AG08395 (cell line): ENCODE measurements at regions not wholly inside any gene's neighbourhood (a gene's known extent, or its start where the extent isn't known, plus 50 kb on each side); places are given as distances from the start of the nearest gene placed in this dataset.
"Not testable (repeated sequence)": the region's sequence is repeated elsewhere in the genome, so short reads cannot be mapped to it uniquely, and the experiment has no call there.

Experiments used
- DNase-seq: peaks from one replicate; pipeline ENCODE4 v3.0.0; 2012; ENCODE audit warnings: mixed read lengths, low spot score

DNA sequence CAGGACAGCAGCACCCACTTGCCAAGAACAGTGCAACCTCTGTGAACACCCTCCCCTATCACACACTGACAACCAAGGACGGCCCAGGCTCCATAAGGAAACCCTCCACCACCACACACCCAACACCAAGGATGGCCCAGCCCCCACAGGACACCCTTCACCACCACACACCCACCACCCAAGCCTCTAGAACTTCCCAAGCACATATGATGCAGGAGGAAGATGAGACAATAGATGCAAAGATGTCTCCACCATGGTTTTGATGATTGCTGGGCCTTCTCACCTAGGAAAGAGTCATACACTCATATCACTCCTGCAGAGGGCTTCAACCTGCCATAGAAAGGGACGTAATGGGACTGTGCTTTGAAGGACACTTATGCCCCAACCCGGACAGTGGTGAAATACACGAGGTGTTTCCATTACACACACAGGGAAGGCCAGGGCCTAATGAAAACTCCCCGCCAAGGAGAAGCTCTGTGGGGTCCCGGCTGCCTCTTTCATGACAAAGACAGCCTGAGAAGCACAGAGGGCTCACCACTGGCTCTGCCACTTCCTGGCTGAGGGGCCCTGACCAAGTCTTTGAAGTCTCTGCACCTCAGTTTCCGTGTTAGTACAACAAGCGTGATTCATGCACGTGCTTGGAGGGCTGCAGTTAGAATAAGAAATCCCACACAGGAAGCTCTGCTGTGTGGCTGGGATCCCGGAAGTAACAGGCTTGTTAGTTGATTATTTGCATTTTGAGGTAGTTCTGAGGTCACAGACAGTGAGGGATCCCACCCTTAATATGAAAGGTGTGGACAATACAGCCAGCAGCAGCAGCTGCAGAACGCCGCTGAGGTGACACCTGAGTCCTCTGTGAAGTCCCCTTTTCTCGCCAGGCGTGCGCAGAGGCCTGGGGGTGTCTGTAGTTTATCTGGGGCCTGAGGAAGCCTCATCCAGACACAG is 61.9 kb upstream of the ATP12A start:
- no peak for DNase-seq

DNA sequence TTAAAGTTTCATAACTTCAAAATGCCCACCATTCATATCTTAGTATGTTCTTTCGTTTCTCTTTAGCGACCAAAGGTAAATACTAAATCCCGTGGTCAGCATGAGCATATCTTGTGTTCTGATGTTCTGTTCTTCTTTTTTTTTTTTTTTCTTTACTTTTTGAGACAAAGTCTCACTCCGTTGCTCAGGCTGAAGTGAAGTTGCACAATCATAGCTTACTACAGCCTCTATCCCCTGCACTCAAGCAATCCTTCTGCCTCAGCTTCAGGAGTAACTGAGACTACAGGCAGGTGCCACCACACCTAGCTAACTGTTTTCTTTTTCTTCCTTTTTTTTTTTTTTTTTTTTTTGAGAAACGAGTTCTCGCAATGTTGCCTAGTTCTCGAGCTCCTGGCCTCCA is 60.9 kb upstream of the ATP12A start:
- no peak for DNase-seq

DNA sequence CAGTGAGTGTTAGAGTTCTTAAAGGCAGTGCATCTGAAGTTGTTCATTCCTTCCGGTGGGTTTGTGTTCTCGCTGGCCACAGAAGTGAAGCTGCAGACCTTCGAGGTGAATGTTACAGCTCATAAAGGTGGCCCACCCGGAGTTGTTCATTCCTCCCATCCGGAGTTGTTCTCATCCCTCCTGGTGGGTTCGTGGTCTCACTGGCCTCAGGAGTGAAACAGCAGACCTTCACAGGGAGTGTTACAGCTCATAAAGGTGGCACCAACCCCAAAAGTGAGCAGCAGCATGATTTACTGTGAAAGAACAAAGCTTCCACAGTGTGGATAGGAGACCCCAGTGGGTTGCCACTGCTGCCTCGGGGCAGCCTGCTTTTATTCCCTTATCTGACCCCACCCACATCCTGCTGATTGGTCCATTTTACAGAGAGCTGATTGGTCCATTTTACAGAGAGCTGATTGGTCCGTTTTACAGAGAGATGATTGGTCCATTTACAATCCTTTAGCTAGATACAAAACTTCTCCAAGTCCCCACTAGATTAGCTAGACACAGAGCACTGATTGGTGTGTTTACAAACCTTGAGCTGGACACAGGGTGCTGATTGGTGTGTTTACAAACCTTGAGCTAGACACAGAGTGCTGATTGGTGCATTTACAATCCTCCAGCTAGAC is 57.6 kb upstream of the ATP12A start:
- DNase-seq: not testable (repeated sequence)

DNA sequence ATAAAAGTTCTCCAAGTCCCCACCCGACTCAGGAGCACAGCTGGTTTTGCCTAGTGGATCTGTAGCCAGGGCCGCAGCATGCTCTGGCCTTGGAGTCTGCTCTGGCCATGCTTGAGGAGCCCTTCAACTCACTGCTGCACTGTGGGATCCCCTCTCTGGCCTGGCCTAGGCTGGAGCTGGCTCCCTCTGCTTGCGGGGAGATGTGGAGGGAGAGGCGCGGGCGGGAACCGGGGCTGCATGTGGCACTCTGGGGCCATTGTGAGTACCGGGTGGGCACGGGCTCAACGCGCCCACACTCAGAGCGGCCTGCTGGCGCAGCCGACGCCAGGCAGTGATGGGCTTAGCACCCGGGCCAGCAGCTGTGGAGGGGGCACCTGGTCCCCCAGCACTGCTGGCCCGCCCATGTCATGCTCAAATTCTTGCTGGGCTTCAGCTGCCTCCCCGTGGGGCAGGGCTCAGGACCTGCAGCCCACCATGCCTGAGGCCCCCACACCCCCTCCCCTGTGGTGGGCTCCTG is 57.0 kb upstream of the ATP12A start:
- no peak for DNase-seq

DNA sequence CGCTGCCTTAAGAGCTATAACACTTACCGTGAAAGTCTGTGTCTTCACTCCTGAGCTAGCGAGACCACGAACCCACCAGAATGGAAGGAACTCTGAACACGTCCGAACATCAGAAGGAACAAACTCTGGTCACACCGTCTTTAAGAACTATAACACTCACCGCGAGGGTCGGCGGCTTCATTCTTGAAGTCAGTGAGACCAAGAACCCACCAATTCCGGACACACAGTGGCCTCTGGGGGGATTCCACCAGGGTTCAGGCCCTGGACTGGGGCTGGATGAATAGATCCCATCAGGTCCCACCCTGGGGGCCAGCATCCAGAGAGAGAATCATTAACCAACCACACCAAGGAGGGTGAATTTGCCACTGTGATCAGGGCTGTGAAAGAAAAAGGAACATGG is 55.8 kb upstream of the ATP12A start:
- no peak for DNase-seq

DNA sequence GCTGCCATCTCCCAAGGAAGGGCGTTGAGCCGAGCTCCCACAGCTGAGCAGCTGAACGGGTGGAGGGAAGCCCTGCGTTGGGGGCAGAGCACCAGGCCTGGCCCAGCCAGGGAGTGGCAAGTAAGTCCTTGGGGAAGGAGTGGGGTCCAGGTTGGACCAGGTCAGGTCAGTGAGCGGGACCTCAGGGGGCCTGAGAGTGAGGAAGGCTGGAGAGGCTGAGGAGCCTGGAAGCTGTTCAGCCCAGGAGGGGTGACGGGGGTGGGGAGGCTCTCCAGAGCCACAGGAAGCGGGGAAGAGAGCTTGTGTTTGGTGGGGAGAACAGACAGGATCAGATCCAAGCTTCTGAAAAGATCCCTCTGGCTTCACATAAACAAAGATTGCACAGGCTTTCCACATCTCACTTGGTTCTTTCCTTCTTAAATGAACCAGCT is 55.4 kb upstream of the ATP12A start:
- no peak for DNase-seq

DNA sequence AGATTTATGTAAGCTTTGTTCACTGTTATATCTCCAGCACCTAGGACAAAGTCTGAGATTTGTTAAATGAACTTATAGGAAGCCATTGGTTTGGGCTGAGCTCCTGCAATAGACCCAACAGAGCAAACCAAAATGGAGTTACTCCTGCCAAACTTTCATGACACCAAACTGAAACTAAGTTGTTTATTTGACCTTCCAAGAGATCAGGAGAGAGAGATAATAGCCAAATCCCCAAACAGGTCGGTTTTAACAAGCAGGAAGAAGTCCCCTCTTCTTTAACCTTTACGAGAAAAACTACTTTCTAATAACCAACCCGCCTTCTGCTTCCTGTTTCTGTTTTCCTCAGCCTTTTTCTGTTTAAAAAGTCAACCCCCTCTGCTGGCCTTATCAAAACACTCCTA is 54.9 kb upstream of the ATP12A start:
- no peak for DNase-seq

DNA sequence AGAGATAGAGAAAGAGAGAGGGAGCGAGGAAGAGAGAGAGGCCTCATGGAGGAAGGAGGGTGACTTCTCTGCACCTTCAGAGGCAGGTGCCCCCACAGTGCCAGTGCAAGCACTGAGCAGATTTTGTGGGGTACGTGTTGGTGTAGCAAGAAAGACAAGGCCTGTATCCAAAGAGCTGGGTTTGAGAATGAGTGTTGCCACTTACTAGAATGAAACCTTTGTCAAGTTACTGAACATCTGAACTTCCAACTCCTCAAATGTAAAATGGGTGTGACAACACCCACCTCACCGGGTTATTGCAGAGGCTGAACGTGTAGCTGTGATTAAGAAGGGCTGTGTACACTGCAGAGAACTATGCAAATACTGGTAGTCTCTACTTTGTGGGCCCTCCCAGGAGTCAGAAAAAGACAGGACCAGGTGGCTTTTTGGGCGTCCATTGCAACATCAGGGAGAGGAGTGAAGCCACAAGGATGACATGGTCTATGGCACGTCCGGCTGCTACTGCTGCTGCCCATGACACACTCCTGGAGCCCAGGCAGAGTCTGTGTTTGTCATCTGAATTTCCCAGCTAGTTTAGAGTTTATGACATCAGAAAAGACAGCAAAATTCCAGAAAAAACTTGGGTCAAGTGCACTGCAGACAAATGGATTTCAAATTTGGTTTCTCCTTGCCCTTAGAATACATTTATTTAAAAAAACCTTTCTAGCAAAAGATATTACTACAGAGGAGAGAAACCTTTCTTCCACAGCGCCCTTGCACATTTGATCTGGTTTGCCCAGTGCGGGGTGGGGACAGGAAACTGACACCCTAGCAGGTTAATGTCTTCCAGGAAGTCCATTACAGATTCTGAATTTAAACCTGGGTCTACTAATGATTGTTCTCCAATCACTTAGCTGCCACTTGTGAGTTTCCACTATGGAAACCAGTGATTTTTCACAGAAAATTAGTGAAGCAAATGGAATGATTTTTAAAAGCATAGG is 54.0 kb upstream of the ATP12A start:
- peak; percentile 1 for DNase-seq

DNA sequence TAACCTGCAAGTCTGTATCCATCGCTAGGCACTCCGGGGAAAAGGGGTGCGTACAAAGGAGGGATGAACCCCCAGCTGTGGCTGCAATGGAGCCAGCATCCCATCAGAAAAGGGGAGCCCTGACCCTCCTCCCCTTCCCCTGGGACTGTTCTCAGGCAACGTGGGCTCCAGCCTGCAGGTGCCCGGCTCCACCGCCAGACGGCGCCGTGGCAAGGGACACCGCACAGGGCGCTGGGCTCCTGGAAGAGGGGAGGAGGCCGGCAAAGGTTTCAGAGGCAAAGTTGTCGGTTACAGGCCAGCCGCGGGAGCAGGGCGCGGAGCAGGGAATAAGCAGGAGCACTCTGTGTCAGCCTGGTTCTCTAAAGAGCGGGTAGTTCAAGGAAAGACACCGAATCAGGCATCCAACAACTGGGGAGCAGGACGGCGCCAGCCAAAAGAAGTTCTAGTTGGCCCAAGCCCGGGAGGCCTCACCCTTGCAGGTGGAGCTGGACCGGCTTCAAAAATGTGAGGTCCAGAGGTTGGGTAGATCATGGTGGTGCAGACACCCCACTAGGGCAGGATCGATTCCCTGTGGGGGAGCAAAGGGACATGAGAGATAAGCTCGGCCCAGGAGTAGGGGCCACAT is 53.0 kb upstream of the ATP12A start:
- peak; percentile 45 for DNase-seq

DNA sequence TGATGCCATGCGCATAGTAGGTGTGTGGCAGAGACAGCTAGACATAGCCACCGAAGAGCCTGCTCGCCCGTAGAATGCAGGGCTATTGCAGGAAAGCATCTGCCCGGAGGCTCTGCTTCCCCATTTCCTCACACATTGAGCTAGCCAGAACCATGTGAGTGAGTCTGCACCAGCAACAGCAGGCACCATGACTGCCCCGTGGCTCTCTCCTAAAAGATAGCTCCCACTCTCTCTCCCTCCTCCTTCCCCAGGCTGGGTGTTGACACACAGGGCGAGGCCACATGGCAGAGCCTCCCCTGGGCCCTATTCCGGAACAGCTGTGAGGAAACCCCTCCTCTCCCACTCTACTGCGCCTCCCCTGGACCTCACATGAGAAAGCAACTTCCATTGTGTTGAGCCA is 52.3 kb upstream of the ATP12A start:
- no peak for DNase-seq

DNA sequence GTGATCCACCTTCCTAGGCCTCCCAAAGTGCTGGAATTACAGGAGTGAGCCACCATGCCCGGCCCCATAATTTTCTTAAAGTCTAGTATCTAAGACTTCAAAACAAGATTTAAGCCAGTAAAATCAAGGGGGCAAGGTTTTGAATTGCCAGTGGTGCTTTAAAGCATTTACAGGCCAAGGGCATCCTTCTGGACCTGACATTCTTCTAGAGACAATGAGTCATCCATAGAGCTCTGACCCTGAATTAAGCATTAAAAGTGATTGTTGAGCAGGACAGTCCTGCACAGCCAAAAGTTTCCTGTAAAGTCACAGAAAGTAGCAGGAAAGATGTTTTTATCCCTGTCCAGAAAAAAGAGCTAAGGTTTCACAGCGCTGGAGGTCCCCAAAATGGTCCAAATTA is 50.9 kb upstream of the ATP12A start:
- peak; percentile 35 for DNase-seq

DNA sequence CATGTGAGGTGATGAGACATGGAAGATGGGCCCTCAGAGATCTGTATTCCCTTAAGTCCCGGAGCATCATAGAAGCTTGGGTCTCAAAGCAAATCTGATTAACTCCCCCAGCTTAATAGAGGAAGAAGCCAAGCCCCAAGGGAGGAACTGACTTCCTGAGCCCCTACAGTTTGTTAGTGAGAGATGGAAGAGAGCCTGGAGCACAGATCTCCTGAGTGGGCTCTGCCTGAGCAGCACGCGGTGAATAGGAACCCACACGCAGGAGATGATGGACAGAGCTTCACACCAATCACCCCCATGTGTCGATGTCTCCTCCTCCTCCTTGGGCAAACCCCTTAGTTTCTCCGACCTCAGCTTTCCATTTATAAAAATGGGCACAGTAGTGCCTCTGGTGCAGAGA is 50.1 kb upstream of the ATP12A start:
- DNase-seq: no peak
